HG03432 (cell line): ENCODE measurements at regions not wholly inside any gene's neighbourhood (a gene's known extent, or its start where the extent isn't known, plus 50 kb on each side); places are given as distances from the start of the nearest gene placed in this dataset.
A peak's percentile ranks its signal among the peaks of the same experiment; 100 is the strongest.

ENCODE experiments used
- ATAC-seq: cut with Tn5 transposase; IDR thresholded peaks from one replicate; pipeline ENCODE4 v1.9.1; 2021; ENCODE audit warnings: mild to moderate bottlenecking, moderate library complexity; ENCODE audit not compliant: unreplicated experiment

GRCh38 chr4:36785973-36786372, 458.6 kb upstream of the NWD2 start:
- no peak for ATAC-seq

- ATAC-seq = no peak
Measured at GRCh38 chr4:36786519-36786918, 458.0 kb upstream of the NWD2 start.

DNA sequence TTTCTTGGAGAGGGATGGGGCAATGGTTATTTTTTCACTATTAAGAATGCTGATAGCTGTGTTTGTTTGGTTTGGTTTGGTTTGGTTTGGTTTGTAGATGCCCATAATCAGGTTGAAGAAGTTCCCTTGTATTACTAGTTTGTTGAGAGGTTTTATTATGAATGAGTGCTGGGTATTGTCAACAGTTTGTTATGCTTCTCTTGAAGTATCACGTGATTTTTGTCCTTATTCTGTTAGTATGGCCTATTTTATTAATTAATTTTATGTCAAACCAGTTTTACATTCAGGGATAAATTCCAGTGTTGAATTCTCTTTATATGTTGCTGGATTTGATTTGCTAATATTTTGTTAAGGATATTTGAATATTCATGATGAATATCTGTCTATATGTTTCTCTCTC, 449.8 kb upstream of the NWD2 start:
- no peak for ATAC-seq

DNA sequence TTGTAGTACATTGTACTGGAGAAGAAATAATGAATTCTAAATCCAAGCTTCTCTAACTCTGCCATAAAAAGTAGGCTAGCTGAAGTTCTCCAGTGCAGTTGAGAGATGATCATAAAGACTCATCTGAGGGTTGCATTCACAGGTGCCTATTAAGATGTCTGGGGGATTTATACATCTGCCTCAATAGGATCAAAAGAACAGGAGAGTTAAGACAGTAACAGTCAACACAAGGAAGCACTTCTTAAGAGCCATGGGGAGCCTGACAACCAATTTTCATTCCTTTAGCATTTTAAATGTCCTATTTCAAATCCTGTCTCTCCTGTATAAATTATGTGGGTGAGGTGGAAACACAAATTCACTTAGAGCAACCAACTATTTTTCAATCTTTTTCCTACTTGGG, 432.4 kb upstream of the NWD2 start:
- no peak for ATAC-seq

DNA sequence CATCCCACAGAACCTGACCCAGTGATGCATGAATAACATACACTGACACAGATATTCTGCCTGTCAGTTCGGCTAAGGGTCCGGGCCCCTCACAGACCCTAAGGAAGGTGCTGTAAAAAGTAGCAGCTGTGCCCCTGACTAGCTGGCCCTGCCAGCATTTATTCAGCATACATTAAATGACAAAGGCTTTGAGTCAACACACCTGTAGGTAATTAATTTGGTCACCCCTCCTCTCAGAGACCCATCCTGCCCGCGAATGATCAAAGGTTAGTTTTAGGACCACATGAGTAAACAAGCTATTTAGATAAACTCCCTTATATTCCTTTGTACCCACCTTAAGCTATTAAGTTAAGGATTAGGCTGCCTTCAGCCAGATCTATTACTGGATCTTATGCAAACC, 429.0 kb upstream of the NWD2 start:
- ATAC-seq = no peak

DNA sequence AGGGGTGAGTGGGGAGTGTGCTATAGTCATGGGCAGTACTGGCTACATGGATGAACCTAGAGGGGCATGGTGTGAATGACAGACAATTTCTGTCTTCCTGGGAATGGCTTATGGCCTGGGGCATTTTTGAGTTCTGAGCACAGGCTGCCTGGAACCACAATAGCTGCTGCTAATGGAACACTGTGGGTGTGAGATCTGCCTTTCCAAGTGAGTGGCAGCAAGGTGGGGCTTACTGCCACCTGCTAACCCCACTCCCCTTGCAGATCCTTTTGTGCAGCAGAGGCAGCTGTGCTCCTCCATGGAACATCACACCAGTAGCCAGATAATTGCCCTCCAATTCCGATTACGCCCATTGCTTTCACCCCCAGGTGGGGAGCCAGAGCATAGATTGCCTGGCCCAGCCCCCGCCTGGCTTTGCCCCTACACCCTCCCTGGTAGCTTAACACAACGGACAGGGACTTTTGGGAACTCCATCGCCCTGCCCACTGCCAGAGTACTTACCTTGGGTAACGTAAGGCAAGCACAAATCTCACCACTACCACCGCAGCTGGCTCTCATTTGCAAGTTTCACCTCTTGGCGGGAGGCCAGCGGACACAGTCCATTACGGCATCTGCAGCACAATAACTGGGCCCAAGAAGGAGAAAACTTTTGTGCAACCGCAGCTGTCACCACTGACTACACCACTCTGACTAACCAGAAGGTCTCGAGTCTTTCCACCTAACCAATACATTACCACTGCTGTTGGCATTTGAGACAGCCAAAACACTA, 421.2 kb upstream of the NWD2 start:
- peak; percentile 75 for ATAC-seq

DNA sequence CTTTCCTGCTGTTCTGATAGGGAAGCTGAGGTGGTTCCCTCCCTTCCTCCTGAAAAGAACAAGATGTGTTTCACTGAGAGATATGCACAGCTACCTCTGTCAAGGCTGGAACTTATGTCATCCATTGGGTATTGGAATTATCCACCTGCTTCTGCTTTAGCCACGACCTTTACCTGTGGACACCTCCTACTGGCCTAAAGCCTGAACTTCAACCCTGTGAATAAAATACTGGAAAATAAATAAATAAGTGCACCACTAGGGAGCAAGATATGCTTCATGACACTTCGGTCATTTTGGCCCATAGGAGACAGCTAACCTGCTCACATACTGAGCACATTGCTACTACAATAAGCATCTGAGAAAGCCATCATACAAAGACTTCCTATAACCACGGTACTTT, 419.9 kb upstream of the NWD2 start:
- ATAC-seq = no peak

DNA sequence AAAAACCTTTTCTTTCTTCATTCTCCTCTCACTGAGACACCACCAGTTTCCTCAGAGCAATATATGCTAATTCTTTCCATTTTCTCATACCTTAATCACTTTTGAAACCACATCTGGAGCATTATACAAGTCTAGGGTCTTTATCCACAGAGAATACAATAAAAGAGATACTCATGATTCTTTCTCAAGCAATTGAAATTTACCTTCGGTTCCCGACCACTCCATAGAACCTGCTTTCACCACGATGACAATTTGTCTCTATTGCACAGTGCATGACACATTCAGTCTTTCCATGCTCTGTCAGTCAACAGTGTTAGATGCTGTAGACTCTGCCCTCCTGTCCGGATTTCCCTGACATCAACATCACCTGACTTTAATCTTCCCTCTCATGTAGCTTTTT, 409.3 kb upstream of the NWD2 start:
- peak; percentile 69 for ATAC-seq

- ATAC-seq = peak; percentile 76
Measured at GRCh38 chr4:36841583-36842326, 402.8 kb upstream of the NWD2 start.

- no peak for ATAC-seq
Measured at GRCh38 chr4:36844448-36844847, 400.1 kb upstream of the NWD2 start.

DNA sequence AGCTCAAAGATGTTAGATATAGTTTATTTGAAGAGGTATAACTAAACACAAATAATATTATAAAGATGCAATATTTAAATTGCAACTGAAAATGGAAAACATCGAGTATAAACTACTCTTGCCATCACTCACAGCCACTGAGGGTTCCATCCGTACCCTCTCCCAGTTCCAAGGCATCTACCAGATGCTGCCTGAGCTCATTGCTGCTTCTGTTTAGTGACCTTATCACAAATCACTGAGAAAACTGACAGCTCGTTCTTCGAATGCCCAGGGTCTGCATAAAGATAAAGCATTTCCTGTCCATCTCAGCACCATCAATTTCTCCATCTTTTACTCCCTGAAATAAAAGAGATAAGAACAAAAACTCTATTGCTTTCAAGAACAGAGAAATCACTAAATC, 391.7 kb upstream of the NWD2 start:
- ATAC-seq = no peak

DNA sequence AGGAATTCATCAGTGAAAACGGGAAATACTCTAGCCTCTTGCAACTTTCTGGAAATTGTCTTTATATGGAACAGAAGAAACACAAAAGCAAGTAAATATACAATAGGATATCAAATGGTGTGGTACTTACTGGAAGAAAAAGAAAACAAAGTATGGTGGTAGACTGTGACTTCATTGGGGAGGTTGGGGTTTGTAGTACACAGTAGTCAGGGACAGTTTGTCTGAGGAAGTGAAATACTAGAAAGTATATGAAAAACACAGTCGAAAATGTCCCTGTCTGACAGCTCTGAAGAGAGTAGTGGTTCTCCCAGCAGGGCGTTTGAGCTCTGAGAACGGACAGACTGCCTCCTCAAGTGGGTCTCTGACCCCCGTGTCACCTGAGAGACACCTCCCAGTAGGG, 390.0 kb upstream of the NWD2 start:
- peak; percentile 92 for ATAC-seq

DNA sequence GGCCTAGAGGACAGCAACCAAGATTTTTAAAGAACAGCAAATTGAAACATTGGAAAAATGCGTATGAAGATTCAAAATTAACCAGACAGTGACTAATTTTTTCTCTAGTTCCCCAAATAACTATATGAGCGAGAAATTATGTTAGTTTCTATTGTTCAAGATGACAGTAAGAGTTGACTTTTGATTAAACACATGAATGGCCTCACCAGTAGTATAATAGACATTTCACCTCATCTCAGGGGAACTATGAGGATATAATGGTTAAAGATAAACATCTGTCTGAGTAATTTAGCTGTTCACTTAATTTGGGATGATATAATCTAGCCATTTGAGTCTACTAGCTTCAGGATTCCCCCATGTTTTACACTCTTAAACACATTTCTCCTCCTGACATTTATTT, 380.9 kb upstream of the NWD2 start:
- ATAC-seq = no peak

DNA sequence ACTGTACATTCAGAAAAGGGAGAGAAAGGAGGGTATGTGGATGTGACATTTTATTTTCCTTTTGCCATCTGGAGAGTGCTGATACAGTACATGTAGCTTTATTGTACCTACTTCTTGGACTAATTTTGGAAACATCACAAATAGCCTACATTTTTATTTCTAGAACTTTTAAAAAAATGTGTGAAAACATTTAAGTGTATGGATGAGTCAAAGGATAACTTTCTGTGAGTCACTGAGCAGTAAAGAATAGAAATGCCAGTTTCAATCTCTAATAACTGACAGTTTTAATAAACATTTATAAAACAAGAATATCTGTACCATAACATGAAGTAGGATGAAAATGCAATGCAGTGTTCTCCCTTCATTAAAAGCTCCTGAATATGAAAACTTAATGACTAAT, 374.4 kb upstream of the NWD2 start:
- peak; percentile 69 for ATAC-seq

DNA sequence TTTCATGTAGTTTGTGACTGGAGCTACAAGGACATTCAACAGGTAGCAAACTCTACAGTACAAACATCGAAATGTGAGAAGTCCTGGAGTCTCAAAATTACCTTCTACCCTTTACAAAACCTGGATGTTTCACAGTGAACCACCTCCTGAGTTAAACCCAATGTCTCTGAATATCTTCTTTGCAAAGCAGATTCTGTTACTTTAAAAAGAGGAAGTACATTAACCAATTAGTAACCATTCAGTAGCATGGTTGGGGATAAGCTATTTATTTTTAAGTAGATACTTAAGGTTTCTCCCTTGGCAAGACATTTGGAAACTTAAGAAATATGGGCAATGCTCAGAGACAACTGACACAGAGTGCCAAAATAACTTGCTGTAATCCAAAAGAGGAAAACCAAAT, 371.9 kb upstream of the NWD2 start:
- peak; percentile 52 for ATAC-seq

DNA sequence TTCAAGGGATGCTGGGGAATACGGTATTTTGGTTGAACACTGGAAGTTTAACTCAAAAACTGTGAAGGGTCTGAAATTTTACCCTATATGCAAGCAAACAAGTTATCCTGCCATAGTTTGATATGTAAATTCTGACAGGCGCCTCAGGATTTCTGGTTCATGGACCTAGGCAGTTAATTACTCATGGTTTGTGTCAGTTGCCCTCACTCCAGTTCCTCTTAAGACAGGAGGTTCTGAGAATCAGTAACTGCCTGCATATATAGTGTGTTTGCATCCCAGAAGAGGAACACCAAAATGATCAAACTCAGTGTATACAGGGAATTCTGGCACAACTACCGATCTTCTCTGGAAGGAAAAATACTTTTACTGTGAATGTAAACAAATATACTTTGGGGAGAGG, 360.4 kb upstream of the NWD2 start:
- no peak for ATAC-seq

DNA sequence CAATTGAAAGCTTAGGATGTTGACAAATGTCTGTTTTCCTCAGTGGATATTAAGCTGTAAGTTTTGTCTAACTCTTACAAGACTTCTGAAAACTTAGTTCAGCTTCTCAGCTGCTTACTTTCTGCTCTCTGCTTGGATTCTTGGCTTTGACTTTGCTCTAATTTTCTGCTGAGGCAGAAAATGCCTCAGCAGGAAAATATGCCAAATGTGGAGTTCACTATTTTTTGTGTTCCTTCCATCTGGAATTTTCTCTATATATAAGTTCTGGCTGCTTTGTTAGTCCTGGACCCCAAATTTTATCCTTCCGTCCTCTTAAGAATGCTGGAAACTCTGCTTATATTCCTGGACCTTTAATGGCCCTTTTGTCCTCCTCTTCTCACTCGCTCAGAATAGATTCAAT, 352.6 kb upstream of the NWD2 start:
- ATAC-seq = no peak

DNA sequence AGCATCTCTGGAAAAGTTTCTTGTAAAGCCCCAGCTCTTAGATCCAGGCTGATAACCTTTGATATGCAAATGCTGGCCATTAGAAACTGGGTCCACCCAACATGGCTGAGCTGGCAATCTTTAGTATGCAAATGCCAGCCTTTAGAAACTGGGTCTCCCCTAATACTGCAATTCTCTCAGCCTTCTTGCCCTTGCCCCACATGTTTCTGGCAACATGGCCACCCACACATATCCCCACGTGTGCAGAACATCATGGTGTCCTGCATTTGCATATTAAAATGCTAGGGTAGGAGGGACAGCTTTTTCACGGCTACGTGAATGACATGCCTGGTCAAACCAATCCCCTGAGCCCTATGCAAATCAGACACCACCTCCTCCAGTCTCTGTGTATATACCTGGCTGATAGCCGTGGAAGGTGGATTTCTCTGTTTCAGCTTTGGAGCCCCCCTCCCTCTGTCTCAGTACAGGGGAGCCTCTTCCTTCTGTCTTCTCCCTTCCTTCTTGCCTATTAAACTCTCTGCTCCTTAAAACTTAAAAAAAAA, 344.0 kb upstream of the NWD2 start:
- ATAC-seq = no peak

- ATAC-seq = no peak
Measured at GRCh38 chr4:36904823-36905222, 339.7 kb upstream of the NWD2 start.

DNA sequence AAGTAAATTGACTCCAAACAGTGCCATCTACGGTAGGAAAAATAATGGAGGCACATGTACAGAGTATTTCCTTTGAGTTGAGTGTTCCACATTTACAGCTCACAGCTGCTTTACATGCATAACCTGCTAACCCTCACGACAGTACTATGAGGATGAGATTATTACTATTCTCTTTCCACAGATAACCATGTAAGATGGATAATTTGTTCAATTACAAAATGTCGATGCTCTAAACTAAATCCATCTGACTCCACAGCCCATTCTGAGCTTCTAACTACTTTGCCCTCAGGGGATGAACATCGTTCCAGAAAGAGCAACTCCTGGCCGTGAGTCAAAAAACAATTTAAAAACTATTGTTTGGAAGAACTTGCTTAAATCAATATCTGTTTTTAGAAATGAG, 330.4 kb upstream of the NWD2 start:
- no peak for ATAC-seq

GRCh38 chr4:36915717-36916116, 328.8 kb upstream of the NWD2 start:
- no peak for ATAC-seq

DNA sequence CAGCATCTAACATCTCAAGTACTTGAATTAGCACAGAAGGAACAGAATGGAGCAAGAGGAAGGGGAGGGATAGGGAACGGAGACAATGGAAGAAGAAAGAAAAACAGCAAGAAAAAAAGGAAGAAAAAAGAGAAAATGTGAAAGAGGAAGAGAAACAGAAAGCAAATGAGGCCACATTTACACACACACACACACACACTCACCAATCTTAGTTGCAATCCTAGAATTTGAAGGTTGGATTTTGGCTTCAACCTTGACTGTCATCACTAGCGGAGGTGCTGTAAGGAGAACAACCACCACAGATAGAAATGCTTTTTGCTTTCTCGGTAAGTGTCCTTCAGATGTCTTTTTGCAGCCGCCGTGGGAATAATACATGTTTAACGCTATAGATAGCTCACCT, 327.1 kb upstream of the NWD2 start:
- ATAC-seq = no peak
